ENCODE measurements at regions not wholly inside any gene's neighbourhood (a gene's known extent, or its start where the extent isn't known, plus 50 kb on each side); places are given as distances from the start of the nearest gene placed in this dataset.

DNA sequence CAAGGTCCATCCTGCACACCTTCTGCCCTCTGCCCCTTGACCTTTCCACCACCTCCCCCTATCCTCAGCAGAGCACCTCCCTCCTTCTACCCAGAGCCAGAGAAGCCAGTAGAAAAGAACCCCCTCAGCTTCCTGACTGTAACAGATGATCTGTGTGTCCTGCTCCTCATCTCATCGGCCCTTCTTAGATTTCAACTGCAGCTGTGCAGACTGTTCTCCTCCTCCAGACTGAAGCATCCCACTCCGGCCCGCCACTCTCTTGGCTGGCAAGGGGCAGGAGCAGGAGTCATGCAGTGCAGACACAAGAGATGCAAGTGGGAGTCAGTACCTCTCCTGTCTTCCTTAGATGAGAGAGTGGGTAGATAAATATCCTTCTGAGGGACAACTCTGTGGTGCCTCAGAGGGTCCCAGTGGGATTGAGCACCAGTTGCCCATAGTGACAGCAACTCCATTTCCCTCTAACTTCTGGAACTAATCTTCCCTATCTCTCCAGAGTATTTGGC, 163.5 kb upstream of the MLN start:
- TF ChIP-seq, protein P1, sequence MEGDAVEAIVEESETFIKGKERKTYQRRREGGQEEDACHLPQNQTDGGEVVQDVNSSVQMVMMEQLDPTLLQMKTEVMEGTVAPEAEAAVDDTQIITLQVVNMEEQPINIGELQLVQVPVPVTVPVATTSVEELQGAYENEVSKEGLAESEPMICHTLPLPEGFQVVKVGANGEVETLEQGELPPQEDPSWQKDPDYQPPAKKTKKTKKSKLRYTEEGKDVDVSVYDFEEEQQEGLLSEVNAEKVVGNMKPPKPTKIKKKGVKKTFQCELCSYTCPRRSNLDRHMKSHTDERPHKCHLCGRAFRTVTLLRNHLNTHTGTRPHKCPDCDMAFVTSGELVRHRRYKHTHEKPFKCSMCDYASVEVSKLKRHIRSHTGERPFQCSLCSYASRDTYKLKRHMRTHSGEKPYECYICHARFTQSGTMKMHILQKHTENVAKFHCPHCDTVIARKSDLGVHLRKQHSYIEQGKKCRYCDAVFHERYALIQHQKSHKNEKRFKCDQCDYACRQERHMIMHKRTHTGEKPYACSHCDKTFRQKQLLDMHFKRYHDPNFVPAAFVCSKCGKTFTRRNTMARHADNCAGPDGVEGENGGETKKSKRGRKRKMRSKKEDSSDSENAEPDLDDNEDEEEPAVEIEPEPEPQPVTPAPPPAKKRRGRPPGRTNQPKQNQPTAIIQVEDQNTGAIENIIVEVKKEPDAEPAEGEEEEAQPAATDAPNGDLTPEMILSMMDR (IDR thresholded peaks at IDR 0.05) = no peak
- no peak for TF ChIP-seq POLR2A (IDR thresholded peaks at IDR 0.05)
